GM12878 (cell line): ENCODE measurements at regions not wholly inside any gene's neighbourhood (a gene's known extent, or its start where the extent isn't known, plus 50 kb on each side); places are given as distances from the start of the nearest gene placed in this dataset.

Source experiments
- CHD4 ChIP-seq: fragments of 200-600 bp; sonication (generic); IDR thresholded peaks from 2 replicates; pipeline ENCODE4 v1.6.1; 2016; ENCODE audit warnings: mild to moderate bottlenecking
- E2F8 ChIP-seq: fragments of 450-650 bp; IDR thresholded peaks from 2 replicates; pipeline ENCODE4 v1.6.1; 2018; ENCODE audit warnings: mild to moderate bottlenecking, low read depth, moderate library complexity; ENCODE audit not compliant: partially characterized antibody
- HSF1 ChIP-seq: fragments of 150-350 bp; IDR thresholded peaks from 2 replicates; pipeline ENCODE4 v1.6.1; 2014; ENCODE audit warnings: mild to moderate bottlenecking, low read depth, low read length
- NBN ChIP-seq: fragments of 450-650 bp; IDR thresholded peaks from 2 replicates; pipeline ENCODE4 v1.6.1; 2016
- NR2C1 ChIP-seq: fragments of 450-650 bp; IDR thresholded peaks from 2 replicates; pipeline ENCODE4 v1.6.1; 2017; ENCODE audit warnings: antibody characterized with exemption, mild to moderate bottlenecking, moderate library complexity
- PBX3 ChIP-seq: IDR thresholded peaks from 2 replicates; pipeline ENCODE4 v1.6.1; 2011; ENCODE audit warnings: mild to moderate bottlenecking, low read depth, low read length, moderate library complexity; ENCODE audit not compliant: insufficient replicate concordance
- RAD21 ChIP-seq: IDR thresholded peaks from 2 replicates; pipeline ENCODE4 v1.6.1; 2011; ENCODE audit warnings: mild to moderate bottlenecking, low read depth, low read length, moderate library complexity; ENCODE audit not compliant: insufficient read depth
- SPI1 ChIP-seq: IDR thresholded peaks from 2 replicates; pipeline ENCODE4 v1.6.1; 2011; ENCODE audit warnings: low read depth, mild to moderate bottlenecking, low read length, moderate library complexity, borderline replicate concordance; ENCODE audit not compliant: insufficient read depth
- TAF1 ChIP-seq: IDR thresholded peaks from 2 replicates; pipeline ENCODE4 v1.6.1; 2011; ENCODE audit warnings: mild to moderate bottlenecking, low read depth, low read length, borderline replicate concordance
- TCF3 ChIP-seq: IDR thresholded peaks from 2 replicates; pipeline ENCODE4 v1.6.1; 2012; ENCODE audit warnings: low read depth, mild to moderate bottlenecking, low read length, borderline replicate concordance; ENCODE audit not compliant: insufficient read depth
- USF1 ChIP-seq: IDR thresholded peaks from 2 replicates; pipeline ENCODE4 v1.6.1; 2011; ENCODE audit warnings: borderline replicate concordance, low read depth, mild to moderate bottlenecking, moderate library complexity, mixed read lengths, low read length; ENCODE audit not compliant: insufficient read depth; ENCODE audit errors: extremely low read length
- ZBTB33 ChIP-seq: fragments of 450-650 bp; IDR thresholded peaks from 2 replicates; pipeline ENCODE4 v1.6.1; 2017; ENCODE audit warnings: mild to moderate bottlenecking
- ZNF592 ChIP-seq: fragments of 450-650 bp; IDR thresholded peaks from 2 replicates; pipeline ENCODE4 v1.6.1; 2017; ENCODE audit warnings: mild to moderate bottlenecking, moderate library complexity

- TF ChIP-seq E2F8: no peak
- TF ChIP-seq HSF1: no peak
- TF ChIP-seq NR2C1: no peak
- TF ChIP-seq NBN: no peak
- TF ChIP-seq TCF3: no peak
- TF ChIP-seq ZNF592: no peak
- no peak for TF ChIP-seq USF1
- no peak for TF ChIP-seq ZBTB33
- no peak for TF ChIP-seq SPI1
- TF ChIP-seq TAF1: no peak
- TF ChIP-seq RAD21: peak; percentile 46
- no peak for TF ChIP-seq PBX3
- TF ChIP-seq CHD4: no peak
Measured at GRCh38 chr7:142412551-142413193, 154.8 kb upstream of the PRSS58 start (continued).
